Activated CD8-positive, alpha-beta memory T cell treated with anti-CD3 and anti-CD28 coated beads, Interleukin-2, amount 10 ng/mL, durations not matched to agents 7 days and 5 days (primary cell): ENCODE measurements at regions not wholly inside any gene's neighbourhood (a gene's known extent, or its start where the extent isn't known, plus 50 kb on each side); places are given as distances from the start of the nearest gene placed in this dataset.

Experiments
- ATAC-seq: fragments of 150-1000 bp; cut with Tn5 transposase; one replicate; pipeline ENCODE4 v1.10.0; 2021; ENCODE audit warnings: moderate library complexity
- CTCF ChIA-PET: fragments of 350-600 bp; sonication (Branson Sonifier 250); formaldehyde crosslinking; loops from one replicate; lab custom pipeline; 2021; ENCODE audit warnings: antibody characterized with exemption; lab: Charles Lee
- DNase-seq: peaks from one replicate; pipeline ENCODE4 v3.0.0-alpha.2; 2020
- H3K27ac Mint-ChIP-seq: one replicate; pipeline ENCODE4 v1.8.0; 2021; ENCODE audit warnings: mild to moderate bottlenecking, mixed read lengths
- H3K27me3 Mint-ChIP-seq: one replicate; pipeline ENCODE4 v1.8.0; 2021; ENCODE audit warnings: mixed read lengths
- H3K36me3 Mint-ChIP-seq: one replicate; pipeline ENCODE4 v1.8.0; 2021; ENCODE audit warnings: mild to moderate bottlenecking, mixed read lengths
- H3K4me1 Mint-ChIP-seq: one replicate; pipeline ENCODE4 v1.8.0; 2021; ENCODE audit warnings: mixed read lengths
- H3K4me3 Mint-ChIP-seq: one replicate; pipeline ENCODE4 v1.8.0; 2021; ENCODE audit warnings: mild to moderate bottlenecking, moderate library complexity, mixed read lengths
- H3K9me3 Mint-ChIP-seq: one replicate; pipeline ENCODE4 v1.8.0; 2022; ENCODE audit warnings: low read depth, mixed read lengths

- H3K4me3 Mint-ChIP-seq = no peak overlapping the region
- no peak overlapping the region for H3K27ac Mint-ChIP-seq
- no peak for ATAC-seq
- no peaks in the 10 kb centered on the region for H3K4me1 Mint-ChIP-seq
- CTCF ChIA-PET = no interaction called here
- H3K36me3 Mint-ChIP-seq = peaks cover 1% of the 10 kb centered on the region
- H3K9me3 Mint-ChIP-seq = peaks cover 4% of the 10 kb centered on the region
- no peak for DNase-seq
- peaks cover 10% of the 10 kb centered on the region for H3K27me3 Mint-ChIP-seq
Observed at GRCh38 chr1:170219163-170219562, 73.4 kb downstream of the NTMT2 start.

GRCh38 chr1:170221031-170221430 lies 75.3 kb downstream of the NTMT2 start:
- ATAC-seq (no peak), DNase-seq (no peak)
- no peak overlapping the region for H3K4me3 Mint-ChIP-seq
- H3K27me3 Mint-ChIP-seq = peaks cover 2% of the 10 kb centered on the region
- CTCF ChIA-PET = no interaction called here
- H3K4me1 Mint-ChIP-seq = no peaks in the 10 kb centered on the region
- peaks cover 1% of the 10 kb centered on the region for H3K36me3 Mint-ChIP-seq
- H3K9me3 Mint-ChIP-seq = peaks cover 4% of the 10 kb centered on the region
- H3K27ac Mint-ChIP-seq = no peak overlapping the region

- no peak overlapping the region for H3K27ac Mint-ChIP-seq
- no peak for DNase-seq
- peaks cover 1% of the 10 kb centered on the region for H3K36me3 Mint-ChIP-seq
- no peak for ATAC-seq
- CTCF ChIA-PET = no interaction called here
- H3K27me3 Mint-ChIP-seq = peaks cover 2% of the 10 kb centered on the region
- H3K9me3 Mint-ChIP-seq = peaks cover 4% of the 10 kb centered on the region
- H3K4me1 Mint-ChIP-seq = no peaks in the 10 kb centered on the region
- H3K4me3 Mint-ChIP-seq = no peak overlapping the region
Observed at GRCh38 chr1:170221495-170221894, 75.7 kb downstream of the NTMT2 start.

- H3K27ac Mint-ChIP-seq = no peak overlapping the region
- H3K27me3 Mint-ChIP-seq = peaks cover 5% of the 10 kb centered on the region
- H3K36me3 Mint-ChIP-seq = peaks cover 1% of the 10 kb centered on the region
- no peak for ATAC-seq
- H3K9me3 Mint-ChIP-seq = peaks cover 4% of the 10 kb centered on the region
- no peak for DNase-seq
- no peak overlapping the region for H3K4me3 Mint-ChIP-seq
- CTCF ChIA-PET = no interaction called here
- H3K4me1 Mint-ChIP-seq = no peaks in the 10 kb centered on the region
Observed at GRCh38 chr1:170224469-170224868, 78.7 kb downstream of the NTMT2 start.

DNA sequence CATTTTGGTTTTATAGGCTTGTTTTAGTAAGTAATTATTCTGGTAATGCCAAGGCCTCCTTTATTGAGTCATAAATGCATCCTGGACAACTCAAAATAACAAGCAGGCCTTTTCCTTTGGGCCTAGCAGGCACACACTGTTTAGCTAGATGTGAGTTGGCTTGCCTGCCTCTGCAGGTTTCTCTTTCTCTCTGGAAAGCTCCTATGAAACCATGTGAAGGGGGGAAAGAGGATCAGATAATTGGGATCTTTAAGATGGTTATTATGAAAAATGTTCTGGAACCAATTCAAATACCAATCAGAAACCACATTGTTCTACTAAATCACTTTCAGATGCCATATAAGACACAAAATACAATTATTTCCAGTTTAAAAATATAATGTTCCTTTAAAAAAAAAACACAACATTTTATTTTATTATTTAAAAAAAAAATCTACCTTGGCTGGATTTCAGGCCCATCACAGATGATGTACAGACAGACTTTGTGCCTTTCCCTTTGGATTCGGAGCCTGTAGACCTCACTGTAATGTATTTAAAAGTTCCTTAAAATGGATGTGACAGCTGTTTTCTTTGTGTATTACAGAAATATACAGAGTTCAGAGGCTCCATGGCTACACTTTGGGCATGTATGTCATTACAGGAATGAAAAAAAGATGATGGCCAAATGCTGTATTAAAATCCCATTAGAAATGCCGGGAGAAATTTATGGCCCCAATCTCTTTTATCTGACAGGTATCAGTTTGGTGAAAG lies 80.2 kb downstream of the NTMT2 start:
- ATAC-seq = no peak
- no peak overlapping the region for H3K27ac Mint-ChIP-seq

DNA sequence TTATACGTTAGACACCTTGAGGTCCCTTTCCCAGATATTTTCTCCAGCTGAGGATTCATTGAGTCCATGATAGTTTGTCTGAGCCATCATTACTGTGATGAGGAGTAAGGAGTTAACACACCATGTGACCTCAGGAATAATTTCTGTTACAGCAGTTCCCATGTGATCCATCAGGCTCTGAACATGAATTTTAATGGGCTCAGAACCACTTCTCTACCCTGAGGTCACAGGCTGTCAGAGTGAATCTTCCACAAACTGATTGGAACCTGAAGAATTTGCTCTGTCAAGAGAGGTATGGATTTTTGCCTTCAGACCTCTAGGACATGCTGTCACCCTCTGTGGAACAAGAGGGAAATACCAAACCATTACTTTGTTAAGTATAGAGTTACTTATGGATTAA lies 81.0 kb downstream of the NTMT2 start:
- H3K36me3 Mint-ChIP-seq = peaks cover 1% of the 10 kb centered on the region
- ATAC-seq = no peak
- DNase-seq = no peak
- H3K27ac Mint-ChIP-seq = no peak overlapping the region
- no peak overlapping the region for H3K4me3 Mint-ChIP-seq
- peaks cover 4% of the 10 kb centered on the region for H3K9me3 Mint-ChIP-seq
- H3K4me1 Mint-ChIP-seq = no peaks in the 10 kb centered on the region
- CTCF ChIA-PET = no interaction called here
- peaks cover 7% of the 10 kb centered on the region for H3K27me3 Mint-ChIP-seq

More for the DNA sequence above, 80.2 kb downstream of the NTMT2 start:
- Mint-ChIP-seq H3K4me1 (no peaks in the 10 kb centered on the region), H3K27me3 (peaks cover 5% of the 10 kb centered on the region), H3K9me3 (peaks cover 4% of the 10 kb centered on the region), H3K36me3 (peaks cover 1% of the 10 kb centered on the region), H3K4me3 (no peak overlapping the region)
- CTCF ChIA-PET = no interaction called here
- no peak for DNase-seq

DNA sequence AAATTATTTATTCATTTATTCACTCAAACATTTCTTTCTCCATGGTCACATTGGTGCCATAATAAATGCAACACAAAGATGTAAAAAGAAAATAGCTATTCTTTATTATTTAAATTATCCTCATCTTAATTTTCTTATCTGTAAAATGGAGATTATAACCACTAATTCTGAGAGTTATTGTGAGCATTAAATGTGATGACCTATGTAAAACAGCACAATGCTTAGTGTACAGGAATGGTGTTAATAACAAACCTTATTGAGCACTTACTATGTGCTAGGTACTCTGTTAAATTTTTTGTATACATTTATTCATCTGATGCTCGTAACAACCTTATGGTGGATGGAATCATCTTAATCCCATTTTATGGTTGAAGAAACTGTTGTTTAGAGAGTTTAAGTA lies 84.6 kb downstream of the NTMT2 start:
- no peak for DNase-seq
- Mint-ChIP-seq H3K36me3 (no peaks in the 10 kb centered on the region), H3K9me3 (no peaks in the 10 kb centered on the region), H3K4me3 (no peak overlapping the region), H3K4me1 (no peaks in the 10 kb centered on the region), H3K27ac (no peak overlapping the region), H3K27me3 (peaks cover 5% of the 10 kb centered on the region)
- CTCF ChIA-PET = no interaction called here
- no peak for ATAC-seq

DNA sequence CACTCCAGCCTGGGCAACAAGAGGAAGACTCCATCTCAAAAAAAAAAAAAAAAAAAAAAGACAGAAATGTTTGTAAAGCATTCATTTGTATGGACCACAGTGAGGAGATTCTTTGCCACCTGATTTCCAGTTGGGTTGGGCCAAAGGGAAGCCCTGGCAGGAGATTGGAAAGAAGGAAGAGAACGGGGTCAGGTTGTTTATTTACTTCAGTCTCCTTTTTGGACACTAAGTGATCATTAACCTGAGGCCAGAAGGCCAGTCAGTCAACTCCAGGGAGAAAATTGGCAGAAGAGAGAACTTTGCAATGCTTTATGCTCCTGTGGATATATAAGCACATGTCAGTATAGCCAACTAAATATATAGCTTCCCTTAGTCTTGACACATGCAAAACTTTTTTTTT lies 85.9 kb downstream of the NTMT2 start:
- Mint-ChIP-seq H3K4me1 (no peaks in the 10 kb centered on the region), H3K9me3 (no peaks in the 10 kb centered on the region), H3K27ac (no peak overlapping the region), H3K4me3 (no peak overlapping the region), H3K36me3 (no peaks in the 10 kb centered on the region), H3K27me3 (peaks cover 5% of the 10 kb centered on the region)
- CTCF ChIA-PET = no interaction called here
- ATAC-seq = no peak
- no peak for DNase-seq

- ATAC-seq = no peak
- no peak for DNase-seq
- CTCF ChIA-PET = no interaction called here
- Mint-ChIP-seq H3K27ac (no peak overlapping the region), H3K4me3 (no peak overlapping the region), H3K9me3 (no peaks in the 10 kb centered on the region), H3K4me1 (no peaks in the 10 kb centered on the region), H3K27me3 (peaks cover 8% of the 10 kb centered on the region), H3K36me3 (no peaks in the 10 kb centered on the region)
Observed at GRCh38 chr1:170238704-170239391, 93.1 kb downstream of the NTMT2 start.

DNA sequence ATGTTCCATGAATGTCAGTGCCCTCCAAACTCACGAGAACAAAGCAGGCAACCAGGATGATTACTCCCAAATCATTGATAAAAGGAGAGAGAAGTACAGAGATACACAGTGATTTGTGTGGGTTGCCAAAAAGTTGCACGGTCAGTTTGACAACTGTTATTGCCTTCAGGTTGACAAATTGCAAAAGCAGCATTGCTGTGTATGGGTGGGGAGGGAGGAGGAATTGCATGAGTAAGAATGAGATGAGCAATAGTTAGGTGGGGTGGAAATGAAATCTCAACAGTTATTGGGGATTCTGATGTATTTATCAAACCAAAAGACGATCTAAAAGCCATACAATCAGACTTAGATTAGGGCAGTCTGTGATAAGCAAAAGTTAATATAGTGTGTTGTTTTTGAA lies 93.7 kb downstream of the NTMT2 start:
- H3K4me3 Mint-ChIP-seq = no peak overlapping the region
- peaks cover 8% of the 10 kb centered on the region for H3K27me3 Mint-ChIP-seq
- CTCF ChIA-PET = no interaction called here
- no peaks in the 10 kb centered on the region for H3K9me3 Mint-ChIP-seq
- H3K36me3 Mint-ChIP-seq = no peaks in the 10 kb centered on the region
- DNase-seq (no peak), ATAC-seq (no peak)
- H3K27ac Mint-ChIP-seq = no peak overlapping the region
- no peaks in the 10 kb centered on the region for H3K4me1 Mint-ChIP-seq

- Mint-ChIP-seq H3K27me3 (peaks cover 10% of the 10 kb centered on the region), H3K36me3 (no peaks in the 10 kb centered on the region), H3K27ac (no peak overlapping the region), H3K9me3 (no peaks in the 10 kb centered on the region), H3K4me3 (no peak overlapping the region), H3K4me1 (no peaks in the 10 kb centered on the region)
- CTCF ChIA-PET = no interaction called here
- DNase-seq (no peak), ATAC-seq (no peak)
Observed at GRCh38 chr1:170240409-170240808, 94.7 kb downstream of the NTMT2 start.

DNA sequence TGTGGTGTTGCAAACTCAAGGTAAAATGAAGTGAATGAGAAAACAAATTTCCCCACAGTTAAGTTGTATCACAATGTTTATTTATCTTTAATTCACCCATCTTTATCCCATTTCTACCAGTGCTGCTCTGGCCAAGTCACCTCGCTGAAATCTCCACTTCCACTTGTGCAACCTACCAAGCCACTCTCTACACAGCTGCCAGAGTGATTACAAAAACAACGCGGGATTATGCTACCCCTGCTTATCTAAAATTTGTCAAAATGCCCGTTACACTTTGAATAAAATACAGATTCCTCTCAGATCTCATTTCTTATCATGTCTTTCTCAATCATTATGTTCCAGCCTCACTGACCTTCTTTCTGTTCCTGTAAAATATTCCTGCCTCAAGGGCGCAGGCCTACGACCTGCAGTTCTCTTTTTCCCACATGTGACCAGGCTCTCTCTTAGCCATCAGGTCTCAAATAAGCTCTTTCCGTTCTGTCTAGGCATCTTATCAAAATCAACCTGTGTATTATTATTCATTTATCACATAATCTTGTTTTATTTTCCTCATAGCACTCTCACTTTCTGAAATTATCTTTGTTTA lies 95.6 kb downstream of the NTMT2 start:
- H3K36me3 Mint-ChIP-seq = no peaks in the 10 kb centered on the region
- ATAC-seq = no peak
- CTCF ChIA-PET = no interaction called here
- DNase-seq = no peak
- H3K27ac Mint-ChIP-seq = no peak overlapping the region
- H3K9me3 Mint-ChIP-seq = no peaks in the 10 kb centered on the region
- H3K4me3 Mint-ChIP-seq = no peak overlapping the region
- H3K27me3 Mint-ChIP-seq = peaks cover 15% of the 10 kb centered on the region
- no peaks in the 10 kb centered on the region for H3K4me1 Mint-ChIP-seq

GRCh38 chr1:170247751-170248521 lies 102.2 kb downstream of the NTMT2 start:
- CTCF ChIA-PET = interaction anchor here (1.2 kb wide), 2 partner anchors 9 to 53 kb away, joined by 3 read pairs; no protein-coding TSS in a partner anchor
- Mint-ChIP-seq H3K36me3 (no peaks in the 10 kb centered on the region), H3K27me3 (peaks cover 7% of the 10 kb centered on the region), H3K4me1 (peaks cover 10% of the 10 kb centered on the region), H3K27ac (no peak overlapping the region), H3K4me3 (no peak overlapping the region), H3K9me3 (peaks cover 4% of the 10 kb centered on the region)
- DNase-seq = no peak
- ATAC-seq = no peak
